Osteoblast (primary cell): ENCODE measurements at regions not wholly inside any gene's neighbourhood (a gene's known extent, or its start where the extent isn't known, plus 50 kb on each side); places are given as distances from the start of the nearest gene placed in this dataset.
A peak's percentile ranks its signal among the peaks of the same experiment; 100 is the strongest.

Source experiments
- DNase-seq: peaks from one replicate; pipeline ENCODE4 v3.0.0; 2011; ENCODE audit warnings: low spot score, mixed read lengths; ENCODE audit not compliant: insufficient read length; ENCODE audit errors: missing footprints
- H2AFZ ChIP-seq: 2 replicates; pipeline ENCODE4 v1.6.0; 2011; ENCODE audit warnings: mild to moderate bottlenecking, low read length
- H3K27ac ChIP-seq: 2 replicates; pipeline ENCODE4 v1.5.1; 2011; ENCODE audit warnings: mild to moderate bottlenecking, low read depth, low read length, moderate library complexity
- H3K27me3 ChIP-seq: 2 replicates; pipeline ENCODE4 v1.6.0; 2012; ENCODE audit warnings: mild to moderate bottlenecking, control low read depth, inconsistent platforms, low read length, moderate library complexity; ENCODE audit not compliant: insufficient read depth
- H3K36me3 ChIP-seq: 2 replicates; pipeline ENCODE4 v1.5.1; 2011; ENCODE audit warnings: mild to moderate bottlenecking, low read length, control low read depth, moderate library complexity; ENCODE audit not compliant: insufficient read depth
- H3K4me1 ChIP-seq: 2 replicates; pipeline ENCODE4 v1.5.1; 2011; ENCODE audit warnings: mild to moderate bottlenecking, low read length, control low read depth, moderate library complexity; ENCODE audit not compliant: insufficient read depth
- H3K4me2 ChIP-seq: 2 replicates; pipeline ENCODE4 v1.6.0; 2011; ENCODE audit warnings: mild to moderate bottlenecking, low read length; ENCODE audit not compliant: insufficient read depth
- H3K4me3 ChIP-seq: fragments of 200-600 bp; sonication (generic); 3 replicates; pipeline ENCODE4 v1.5.1; 2012; ENCODE audit warnings: mild to moderate bottlenecking, low read length, inconsistent platforms; ENCODE audit not compliant: insufficient read depth
- H3K79me2 ChIP-seq: 2 replicates; pipeline ENCODE4 v1.6.0; 2012; ENCODE audit warnings: mild to moderate bottlenecking, low read length, control low read depth, inconsistent platforms; ENCODE audit not compliant: insufficient read depth
- H3K9me3 ChIP-seq: 2 replicates; pipeline ENCODE4 v1.5.1; 2011; ENCODE audit warnings: low read depth, low read length, control low read depth
- H4K20me1 ChIP-seq: 2 replicates; pipeline ENCODE4 v1.6.0; 2012; ENCODE audit warnings: mild to moderate bottlenecking, low read length, control low read depth; ENCODE audit not compliant: insufficient read depth
- CTCF ChIP-seq: IDR thresholded peaks from 2 replicates; pipeline ENCODE4 v1.5.1; 2011; ENCODE audit warnings: mild to moderate bottlenecking, low read depth, low read length, moderate library complexity; ENCODE audit errors: extremely low read depth

GRCh38 chr10:10596256-10596655 lies 421.4 kb upstream of the CELF2 start:
- Histone ChIP-seq H2AFZ (no peak overlapping the region), H3K4me2 (no peak overlapping the region), H3K4me3 (no peak overlapping the region), H3K27ac (no peak overlapping the region), H3K9me3 (no peaks in the 10 kb centered on the region), H4K20me1 (no peaks in the 10 kb centered on the region), H3K4me1 (no peaks in the 10 kb centered on the region), H3K36me3 (no peaks in the 10 kb centered on the region), H3K27me3 (no peaks in the 10 kb centered on the region), H3K79me2 (no peaks in the 10 kb centered on the region)
- DNase-seq: no peak
- no peak for TF ChIP-seq CTCF

GRCh38 chr10:10598297-10598696 lies 419.4 kb upstream of the CELF2 start:
- no peaks in the 10 kb centered on the region for H3K36me3 ChIP-seq
- no peak overlapping the region for H3K4me2 ChIP-seq
- no peak for TF ChIP-seq CTCF
- no peaks in the 10 kb centered on the region for H4K20me1 ChIP-seq
- no peaks in the 10 kb centered on the region for H3K9me3 ChIP-seq
- no peaks in the 10 kb centered on the region for H3K4me1 ChIP-seq
- no peak for DNase-seq
- H3K4me3 ChIP-seq: no peak overlapping the region
- H3K27ac ChIP-seq: no peak overlapping the region
- no peak overlapping the region for H2AFZ ChIP-seq
- H3K79me2 ChIP-seq: no peaks in the 10 kb centered on the region
- no peaks in the 10 kb centered on the region for H3K27me3 ChIP-seq

- H3K27ac ChIP-seq: no peak overlapping the region
- no peaks in the 10 kb centered on the region for H4K20me1 ChIP-seq
- H2AFZ ChIP-seq: no peak overlapping the region
- no peaks in the 10 kb centered on the region for H3K27me3 ChIP-seq
- H3K9me3 ChIP-seq: no peaks in the 10 kb centered on the region
- H3K79me2 ChIP-seq: no peaks in the 10 kb centered on the region
- no peak overlapping the region for H3K4me3 ChIP-seq
- no peak for DNase-seq
- H3K4me1 ChIP-seq: no peaks in the 10 kb centered on the region
- H3K36me3 ChIP-seq: no peaks in the 10 kb centered on the region
- H3K4me2 ChIP-seq: no peak overlapping the region
- no peak for TF ChIP-seq CTCF
Measured at GRCh38 chr10:10600004-10600403, 417.7 kb upstream of the CELF2 start.

GRCh38 chr10:10605551-10606081 lies 412.1 kb upstream of the CELF2 start:
- Histone ChIP-seq H3K27ac (peak overlapping the region; percentile 74), H4K20me1 (no peaks in the 10 kb centered on the region), H3K79me2 (no peaks in the 10 kb centered on the region), H3K4me2 (peak overlapping the region; percentile 29), H3K36me3 (no peaks in the 10 kb centered on the region), H3K27me3 (no peaks in the 10 kb centered on the region), H3K9me3 (no peaks in the 10 kb centered on the region), H3K4me3 (no peak overlapping the region), H3K4me1 (peaks cover 7% of the 10 kb centered on the region), H2AFZ (peak overlapping the region; percentile 26)
- DNase-seq: peak; percentile 68
- no peak for TF ChIP-seq CTCF
